Dedifferentiated amniotic fluid mesenchymal stem cell (primary cell): ENCODE measurements at regions not wholly inside any gene's neighbourhood (a gene's known extent, or its start where the extent isn't known, plus 50 kb on each side); places are given as distances from the start of the nearest gene placed in this dataset.

ENCODE experiments used
- DNase-seq: peaks from one replicate; pipeline ENCODE4 v3.0.0-alpha.2; 2016; ENCODE audit errors: extremely low spot score

DNA sequence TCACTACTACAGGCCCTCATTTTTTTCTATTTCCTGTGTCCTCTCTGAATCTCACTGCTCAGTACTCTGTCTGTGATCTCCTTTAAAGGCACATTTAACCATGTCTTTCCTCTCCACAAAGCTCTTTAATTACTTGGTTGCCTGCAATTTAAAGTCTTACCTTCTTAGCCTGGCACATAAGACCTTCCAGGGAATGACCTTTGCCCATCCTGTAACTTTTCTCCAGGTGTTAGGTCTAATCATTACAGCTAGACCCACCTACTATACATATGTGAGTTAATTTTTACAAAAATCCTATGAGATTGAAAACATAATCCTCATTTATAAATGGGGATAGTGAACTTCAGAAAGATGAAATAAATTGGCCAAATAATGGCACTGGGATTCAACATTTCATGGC lies 244.1 kb upstream of the RHOBTB1 start:
- no peak for DNase-seq

DNA sequence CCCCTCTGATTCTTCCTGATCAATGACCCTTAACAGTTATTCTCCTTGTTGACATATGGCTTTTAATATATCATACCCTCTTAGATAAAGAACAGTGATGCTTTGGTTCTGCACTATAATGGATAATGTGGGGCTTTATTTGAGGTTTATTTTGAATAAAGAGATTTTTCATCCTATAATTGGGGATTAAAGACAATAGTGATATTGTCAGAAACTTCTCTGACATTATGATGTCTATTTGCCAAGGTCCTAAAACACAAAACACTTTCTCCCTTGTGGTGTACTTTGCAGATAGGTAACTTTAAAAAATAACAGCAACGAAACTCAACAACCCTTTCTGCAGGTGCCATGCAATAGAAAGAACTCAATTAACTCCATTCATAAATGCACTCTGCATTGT lies 243.6 kb upstream of the RHOBTB1 start:
- DNase-seq: no peak

GRCh38 chr10:61186408-61186807 lies 242.4 kb upstream of the RHOBTB1 start:
- DNase-seq: no peak

- DNase-seq: no peak
Observed at GRCh38 chr10:61184429-61184828, 240.4 kb upstream of the RHOBTB1 start.

DNA sequence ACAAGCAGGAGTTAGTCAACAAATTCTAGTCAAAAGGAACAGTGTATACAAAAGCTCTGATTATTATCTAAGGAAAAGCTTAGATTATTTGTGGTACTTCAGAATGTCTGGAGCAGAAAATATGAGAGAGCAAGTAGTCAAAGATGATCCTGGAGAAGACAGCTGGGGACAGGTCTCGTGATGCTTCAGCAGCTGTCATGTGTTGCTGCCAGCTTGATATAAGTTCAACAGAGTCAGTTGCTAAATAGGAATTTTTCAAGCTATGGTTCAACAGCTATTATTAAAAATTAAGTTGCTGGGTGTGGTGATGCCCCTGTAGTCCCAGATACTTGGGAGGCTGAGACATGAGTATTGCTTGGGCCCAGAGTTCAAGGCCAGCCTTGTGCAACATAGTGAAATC lies 240.0 kb upstream of the RHOBTB1 start:
- DNase-seq: no peak

- DNase-seq: no peak
Observed at GRCh38 chr10:61181832-61182231, 237.8 kb upstream of the RHOBTB1 start.

GRCh38 chr10:61179771-61180170 lies 235.8 kb upstream of the RHOBTB1 start:
- DNase-seq: no peak

GRCh38 chr10:61176424-61176823 lies 232.4 kb upstream of the RHOBTB1 start:
- DNase-seq: no peak

GRCh38 chr10:61175316-61175715 lies 231.3 kb upstream of the RHOBTB1 start:
- peak; percentile 81 for DNase-seq

DNA sequence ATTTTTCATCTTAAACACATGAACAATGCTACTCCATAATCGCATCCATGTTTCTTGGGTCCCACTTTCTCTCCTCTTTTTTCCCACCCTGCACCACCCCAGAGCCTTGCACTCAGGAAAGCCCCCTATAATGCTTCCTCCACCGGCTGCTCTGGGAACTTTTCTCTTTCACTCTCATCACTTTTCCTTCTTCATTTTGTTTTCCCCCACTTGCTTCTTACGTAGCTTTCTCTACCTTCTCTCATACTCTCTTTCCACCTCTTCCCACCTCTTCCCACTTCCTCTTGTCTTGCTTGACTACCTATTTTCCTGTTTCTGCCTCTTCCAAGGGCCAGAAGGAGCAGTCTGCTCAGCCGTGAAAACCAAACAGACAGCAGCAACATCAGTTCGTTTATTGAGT lies 229.5 kb upstream of the RHOBTB1 start:
- no peak for DNase-seq

DNA sequence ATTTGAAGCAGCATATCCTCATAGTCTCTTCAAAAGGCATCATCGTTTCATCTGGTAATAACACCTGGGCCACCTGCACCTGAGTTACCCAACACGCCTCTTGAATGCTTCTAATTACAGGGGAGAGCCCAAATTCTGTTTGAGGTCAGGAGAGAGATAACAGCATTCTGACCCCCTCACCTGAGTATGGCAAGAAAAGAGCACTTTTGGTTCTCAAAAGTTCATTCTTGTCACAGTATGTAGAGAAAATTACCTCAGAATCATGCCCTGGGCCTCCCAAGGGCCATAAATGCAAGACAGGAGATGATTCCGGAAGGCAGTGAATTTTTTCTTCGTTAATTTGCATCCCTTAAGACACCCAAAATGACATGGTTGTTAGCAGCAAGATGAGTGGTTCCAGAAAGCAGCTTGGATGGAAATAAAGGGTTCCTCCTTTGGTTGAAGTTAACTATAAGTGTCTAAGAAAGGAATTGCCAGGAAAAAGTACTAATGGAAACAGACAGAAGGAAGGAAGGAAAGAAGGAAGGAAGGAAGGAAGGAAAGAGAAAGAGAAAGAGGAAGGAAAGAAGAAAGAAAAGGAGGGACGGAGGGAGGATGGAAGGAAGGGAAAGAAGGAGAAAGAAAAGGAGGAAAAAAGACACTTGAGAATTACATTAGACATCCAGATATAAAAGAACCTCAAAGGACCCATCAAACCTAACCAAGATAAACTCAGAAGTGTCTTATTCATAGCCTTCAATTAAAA lies 228.4 kb upstream of the RHOBTB1 start:
- no peak for DNase-seq

- DNase-seq: no peak
Observed at GRCh38 chr10:61170594-61170993, 226.6 kb upstream of the RHOBTB1 start.

DNA sequence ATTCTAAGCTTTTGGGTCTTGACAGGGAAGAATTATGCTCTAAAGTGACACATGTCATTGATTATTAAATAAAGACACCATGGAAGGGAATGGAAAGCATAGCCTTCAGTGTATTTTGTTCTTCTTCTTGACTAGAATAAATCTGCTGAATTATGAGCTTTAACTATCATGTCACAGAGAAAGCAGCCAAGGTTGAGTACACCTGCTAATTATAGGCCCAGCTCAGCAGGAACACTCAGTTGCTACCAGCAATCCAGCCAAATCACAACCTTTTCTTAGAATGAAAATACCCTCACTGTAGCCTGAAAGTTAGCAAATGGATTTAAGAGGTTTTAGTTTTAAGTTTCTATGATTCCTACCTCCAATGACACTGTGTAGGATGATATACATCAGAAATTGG lies 225.3 kb upstream of the RHOBTB1 start:
- DNase-seq: no peak

GRCh38 chr10:61166489-61166888 lies 222.5 kb upstream of the RHOBTB1 start:
- no peak for DNase-seq

DNA sequence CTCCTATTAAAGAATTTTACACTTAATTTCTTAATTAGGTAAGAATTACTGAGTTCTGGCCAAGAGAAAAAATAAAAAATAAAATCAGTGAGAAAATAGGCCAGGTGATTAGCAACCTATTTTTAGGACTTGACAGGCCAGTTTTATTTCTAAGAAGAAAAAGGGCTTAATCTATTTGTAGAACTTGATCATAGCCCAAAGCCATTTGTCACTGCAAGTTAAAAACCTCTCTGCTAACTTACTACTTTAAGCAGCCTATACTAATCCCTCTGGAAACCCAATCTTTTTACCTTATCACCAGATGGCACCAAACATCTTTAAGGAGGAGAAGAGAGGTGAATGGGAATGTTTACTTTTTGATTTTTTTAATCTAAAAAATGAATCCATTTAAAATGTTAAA lies 222.1 kb upstream of the RHOBTB1 start:
- no peak for DNase-seq

GRCh38 chr10:61164458-61165160 lies 220.6 kb upstream of the RHOBTB1 start:
- no peak for DNase-seq

DNA sequence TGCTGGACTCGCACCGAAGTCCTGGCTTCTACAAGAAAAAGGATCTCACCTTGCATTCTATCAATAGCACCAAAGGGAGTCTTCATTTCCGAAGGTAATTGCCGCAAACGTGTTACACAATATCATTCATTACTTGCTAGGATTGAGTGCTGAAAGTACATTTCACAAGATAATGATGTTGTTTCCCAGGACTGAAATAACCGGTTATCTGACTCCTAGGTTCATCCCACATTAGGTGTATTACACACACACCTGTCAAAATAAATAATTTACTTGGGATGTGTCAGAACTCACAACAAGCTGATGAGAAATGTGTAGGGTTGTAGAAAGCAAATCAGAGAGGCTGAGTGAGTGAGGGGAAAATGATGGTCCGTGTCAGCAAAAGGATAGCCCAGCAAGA lies 219.4 kb upstream of the RHOBTB1 start:
- no peak for DNase-seq

GRCh38 chr10:61160253-61160652 lies 216.3 kb upstream of the RHOBTB1 start:
- no peak for DNase-seq

DNA sequence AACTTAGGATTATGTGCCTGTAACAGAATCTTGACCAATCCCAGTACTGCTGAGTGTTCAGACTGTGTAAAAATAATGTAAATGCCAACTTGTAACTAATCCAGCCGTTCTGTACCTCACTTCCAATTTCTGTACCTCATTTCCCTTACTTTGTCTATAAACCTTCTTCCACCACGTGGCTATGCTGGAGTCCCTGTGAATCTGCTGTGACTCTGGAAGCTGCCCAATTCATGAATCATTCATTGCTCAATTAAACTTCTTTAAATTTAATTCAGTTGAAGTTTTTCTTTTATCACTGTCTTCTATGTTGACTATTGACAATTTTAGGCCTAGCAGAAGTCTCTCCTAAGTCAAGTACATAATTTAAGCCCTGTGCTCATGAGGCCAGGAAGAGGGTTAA lies 215.3 kb upstream of the RHOBTB1 start:
- DNase-seq: peak; percentile 31

- no peak for DNase-seq
Observed at GRCh38 chr10:61157182-61157581, 213.2 kb upstream of the RHOBTB1 start.

DNA sequence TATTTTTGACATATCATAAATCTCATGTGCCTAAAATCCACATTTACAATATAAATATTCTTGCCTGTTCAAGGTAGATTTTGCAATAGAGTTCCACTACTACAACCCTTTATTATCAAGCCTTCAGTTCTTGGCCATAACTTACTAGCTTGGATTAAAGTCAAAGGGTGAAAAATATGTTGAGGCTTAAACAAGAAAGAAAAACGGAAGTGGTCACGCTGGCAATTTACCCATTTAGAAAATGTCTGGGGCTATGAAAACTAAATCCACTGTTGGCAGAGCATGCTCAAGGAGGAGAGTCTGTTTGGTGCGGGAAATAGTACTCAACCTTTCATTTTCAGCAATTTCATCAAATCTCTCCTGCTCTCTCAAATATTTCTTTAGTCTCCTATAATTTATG lies 209.8 kb upstream of the RHOBTB1 start:
- no peak for DNase-seq

DNA sequence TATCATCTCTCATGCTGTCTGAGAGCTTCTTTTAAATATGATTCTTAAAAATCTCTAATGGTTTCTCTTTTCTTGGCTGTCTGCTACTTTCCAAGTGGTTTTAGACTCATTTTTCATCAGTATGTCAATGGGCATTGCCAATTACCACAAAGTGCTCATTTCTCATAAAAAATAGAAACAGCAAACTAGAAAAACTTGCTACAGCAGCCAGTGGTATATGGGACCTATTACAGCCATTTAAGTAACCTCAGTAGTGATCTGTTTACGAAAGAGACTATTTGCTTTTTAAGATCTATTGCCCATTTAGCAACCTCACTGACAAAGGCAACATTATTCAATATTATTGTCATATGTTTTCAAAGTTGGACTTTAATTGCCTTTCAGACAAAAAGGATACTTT lies 207.1 kb upstream of the RHOBTB1 start:
- no peak for DNase-seq

DNA sequence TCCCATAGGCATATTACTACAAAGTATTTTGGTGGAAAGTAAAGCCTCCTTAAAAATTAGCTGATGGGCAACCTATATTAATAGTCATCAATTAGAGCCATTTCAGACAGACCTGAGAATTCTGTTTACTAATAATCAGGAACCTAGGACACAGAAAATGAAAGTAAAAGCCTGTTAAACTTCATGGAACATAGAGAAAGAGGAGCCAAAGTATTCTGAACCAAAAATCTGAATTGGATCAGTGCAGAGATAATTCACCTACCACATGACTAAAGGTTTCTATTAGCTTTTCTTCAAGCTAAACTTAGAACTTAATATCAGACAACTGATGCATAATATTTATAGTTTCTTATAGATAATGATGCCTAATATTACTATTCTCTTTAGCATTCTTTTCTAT lies 204.5 kb upstream of the RHOBTB1 start:
- DNase-seq: no peak

GRCh38 chr10:61142987-61143386 lies 199.0 kb upstream of the RHOBTB1 start:
- DNase-seq: no peak
